Hepatocyte (in vitro differentiated cells): ENCODE measurements at regions not wholly inside any gene's neighbourhood (a gene's known extent, or its start where the extent isn't known, plus 50 kb on each side); places are given as distances from the start of the nearest gene placed in this dataset.

Source experiments
- DNase-seq: peaks from one replicate; pipeline ENCODE4 v3.0.0-alpha.2; 2016; ENCODE audit warnings: low spot score
- H2AFZ ChIP-seq: fragments of 200-600 bp; sonication (generic); 2 replicates; pipeline ENCODE4 v1.6.0; 2016; ENCODE audit warnings: antibody characterized with exemption, mild to moderate bottlenecking
- H3K27ac ChIP-seq: fragments of 200-600 bp; sonication (generic); 2 replicates; pipeline ENCODE4 v1.5.1; 2016; ENCODE audit warnings: mild to moderate bottlenecking
- H3K27me3 ChIP-seq: fragments of 200-600 bp; sonication (generic); 2 replicates; pipeline ENCODE4 v1.6.1; 2016
- H3K36me3 ChIP-seq: fragments of 200-600 bp; sonication (generic); replicated peaks from 2 replicates; pipeline ENCODE4 v1.5.1; 2016; ENCODE audit warnings: low read depth; ENCODE audit not compliant: insufficient read depth
- H3K4me1 ChIP-seq: fragments of 200-600 bp; sonication (generic); 2 replicates; pipeline ENCODE4 v1.5.1; 2016; ENCODE audit warnings: mild to moderate bottlenecking, moderate library complexity; ENCODE audit not compliant: insufficient read depth
- H3K4me2 ChIP-seq: fragments of 200-600 bp; sonication (generic); 2 replicates; pipeline ENCODE4 v1.6.0; 2016
- H3K4me3 ChIP-seq: fragments of 200-600 bp; sonication (generic); 2 replicates; pipeline ENCODE4 v1.5.1; 2016; ENCODE audit warnings: mild to moderate bottlenecking
- H3K79me2 ChIP-seq: fragments of 200-600 bp; sonication (generic); 2 replicates; pipeline ENCODE4 v1.6.0; 2017; ENCODE audit warnings: mild to moderate bottlenecking
- H3K9me2 ChIP-seq: fragments of 200-600 bp; sonication (generic); replicated peaks from 2 replicates; pipeline ENCODE4 v1.6.0; 2017; ENCODE audit warnings: mild to moderate bottlenecking; ENCODE audit not compliant: insufficient read depth
- H3K9me3 ChIP-seq: fragments of 200-600 bp; sonication (generic); 2 replicates; pipeline ENCODE4 v1.5.1; 2016; ENCODE audit warnings: low read depth, mild to moderate bottlenecking
- H4K20me1 ChIP-seq: fragments of 200-600 bp; sonication (generic); 2 replicates; pipeline ENCODE4 v1.6.0; 2016; ENCODE audit warnings: mild to moderate bottlenecking; ENCODE audit not compliant: insufficient read depth, poor library complexity, severe bottlenecking
- EZH2 ChIP-seq: fragments of 200-600 bp; sonication (generic); IDR thresholded peaks from 2 replicates; pipeline ENCODE4 v1.6.1; 2016; ENCODE audit warnings: antibody characterized with exemption, mild to moderate bottlenecking, borderline replicate concordance
- EZH2phosphoT487 ChIP-seq: fragments of 200-600 bp; sonication (generic); IDR thresholded peaks from one replicate; pipeline ENCODE4 v1.6.1; 2018; ENCODE audit warnings: antibody characterized with exemption, mild to moderate bottlenecking, low read depth, moderate library complexity; ENCODE audit not compliant: unreplicated experiment, severe bottlenecking
- WGBS: methylation state at CpG from one replicate; pipeline ENCODE4 v1.1.6; 2016; ENCODE audit warnings: low lambda C conversion rate; ENCODE audit errors: missing lambda C conversion rate; 5-methylcytosine and 5-hydroxymethylcytosine counted together
- TF ChIP-seq, protein P1 (sequence below): fragments of 200-600 bp; sonication (generic); IDR thresholded peaks from 2 replicates; pipeline ENCODE4 v1.5.1; 2016; ENCODE audit warnings: antibody characterized with exemption, mild to moderate bottlenecking; ENCODE audit not compliant: poor library complexity

DNA sequence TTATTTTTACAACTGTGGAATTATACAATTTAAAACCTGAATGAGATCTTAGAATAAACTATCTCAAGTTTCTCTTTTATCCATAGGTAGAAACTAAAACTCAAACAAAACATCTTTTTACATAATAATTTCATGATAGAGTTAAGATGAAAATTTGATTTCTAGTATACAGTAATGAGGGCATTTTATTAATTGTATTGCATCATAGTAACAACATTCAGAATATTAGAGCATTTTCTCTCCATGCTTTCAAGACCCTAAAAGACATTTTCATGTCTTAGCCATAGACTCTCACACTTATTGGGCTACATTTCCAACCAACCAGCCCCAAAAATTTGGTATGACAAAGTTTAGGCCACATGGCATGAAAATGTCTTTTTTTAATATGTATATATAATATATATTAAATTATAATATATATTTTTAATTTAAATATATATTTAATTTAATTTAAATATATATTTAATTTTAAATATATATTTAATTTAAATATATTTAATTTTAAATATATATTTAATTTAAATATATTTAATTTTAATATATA, 195.7 kb upstream of the STEAP1 start:
- TF ChIP-seq, protein P1, sequence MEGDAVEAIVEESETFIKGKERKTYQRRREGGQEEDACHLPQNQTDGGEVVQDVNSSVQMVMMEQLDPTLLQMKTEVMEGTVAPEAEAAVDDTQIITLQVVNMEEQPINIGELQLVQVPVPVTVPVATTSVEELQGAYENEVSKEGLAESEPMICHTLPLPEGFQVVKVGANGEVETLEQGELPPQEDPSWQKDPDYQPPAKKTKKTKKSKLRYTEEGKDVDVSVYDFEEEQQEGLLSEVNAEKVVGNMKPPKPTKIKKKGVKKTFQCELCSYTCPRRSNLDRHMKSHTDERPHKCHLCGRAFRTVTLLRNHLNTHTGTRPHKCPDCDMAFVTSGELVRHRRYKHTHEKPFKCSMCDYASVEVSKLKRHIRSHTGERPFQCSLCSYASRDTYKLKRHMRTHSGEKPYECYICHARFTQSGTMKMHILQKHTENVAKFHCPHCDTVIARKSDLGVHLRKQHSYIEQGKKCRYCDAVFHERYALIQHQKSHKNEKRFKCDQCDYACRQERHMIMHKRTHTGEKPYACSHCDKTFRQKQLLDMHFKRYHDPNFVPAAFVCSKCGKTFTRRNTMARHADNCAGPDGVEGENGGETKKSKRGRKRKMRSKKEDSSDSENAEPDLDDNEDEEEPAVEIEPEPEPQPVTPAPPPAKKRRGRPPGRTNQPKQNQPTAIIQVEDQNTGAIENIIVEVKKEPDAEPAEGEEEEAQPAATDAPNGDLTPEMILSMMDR = no peak
- TF ChIP-seq EZH2phosphoT487 = no peak
- H3K27me3 ChIP-seq = no peaks in the 10 kb centered on the region
- no peaks in the 10 kb centered on the region for H3K4me1 ChIP-seq
- no peaks in the 10 kb centered on the region for H3K9me2 ChIP-seq
- H3K4me3 ChIP-seq = no peak overlapping the region
- H3K79me2 ChIP-seq = no peaks in the 10 kb centered on the region
- no peak overlapping the region for H2AFZ ChIP-seq
- no peaks in the 10 kb centered on the region for H3K36me3 ChIP-seq
- H3K4me2 ChIP-seq = no peak overlapping the region
- no peaks in the 10 kb centered on the region for H4K20me1 ChIP-seq
- no peak for DNase-seq
- H3K27ac ChIP-seq = no peak overlapping the region
- H3K9me3 ChIP-seq = no peaks in the 10 kb centered on the region

DNA sequence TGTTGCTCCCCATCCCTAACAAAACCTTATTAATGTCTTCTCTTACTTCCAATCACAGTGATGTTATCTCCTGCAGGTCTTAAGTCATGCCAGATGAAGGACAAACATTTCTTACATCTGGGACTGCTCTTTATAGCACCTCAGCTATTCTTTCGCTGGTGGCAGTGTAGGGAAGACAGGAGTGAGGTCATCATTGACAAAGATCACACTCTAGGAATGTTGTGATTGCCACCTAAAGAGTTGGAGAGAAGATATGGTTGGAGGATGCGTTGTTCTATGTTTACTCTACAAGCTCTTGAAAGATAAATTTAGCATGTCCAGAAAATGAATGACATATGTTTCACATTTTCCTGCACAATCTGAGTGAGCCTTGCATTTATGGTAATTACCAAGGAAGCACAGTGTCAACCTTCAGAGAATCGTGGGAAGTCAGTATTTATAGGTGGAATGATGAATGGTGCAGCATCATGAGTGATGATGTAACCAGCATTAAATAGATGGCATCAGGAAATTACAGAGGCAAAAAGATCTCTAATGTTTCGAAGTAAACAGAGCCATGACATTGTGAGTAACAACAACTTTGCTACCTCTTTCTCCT, 188.1 kb upstream of the STEAP1 start:
- no peak for TF ChIP-seq EZH2
- TF ChIP-seq EZH2phosphoT487 = no peak
- TF ChIP-seq, protein P1 = no peak
- H4K20me1 ChIP-seq = no peaks in the 10 kb centered on the region
- H3K4me2 ChIP-seq = no peak overlapping the region
- no peaks in the 10 kb centered on the region for H3K9me3 ChIP-seq
- H3K4me3 ChIP-seq = no peak overlapping the region
- no peaks in the 10 kb centered on the region for H3K27me3 ChIP-seq
- no peaks in the 10 kb centered on the region for H3K36me3 ChIP-seq
- DNase-seq = no peak
- no peak overlapping the region for H2AFZ ChIP-seq
- H3K79me2 ChIP-seq = no peaks in the 10 kb centered on the region
- H3K9me2 ChIP-seq = no peaks in the 10 kb centered on the region
- no peaks in the 10 kb centered on the region for H3K4me1 ChIP-seq
- WGBS = 69% methylated on average over 4 of the region's 4 CpGs
- H3K27ac ChIP-seq = no peak overlapping the region

DNA sequence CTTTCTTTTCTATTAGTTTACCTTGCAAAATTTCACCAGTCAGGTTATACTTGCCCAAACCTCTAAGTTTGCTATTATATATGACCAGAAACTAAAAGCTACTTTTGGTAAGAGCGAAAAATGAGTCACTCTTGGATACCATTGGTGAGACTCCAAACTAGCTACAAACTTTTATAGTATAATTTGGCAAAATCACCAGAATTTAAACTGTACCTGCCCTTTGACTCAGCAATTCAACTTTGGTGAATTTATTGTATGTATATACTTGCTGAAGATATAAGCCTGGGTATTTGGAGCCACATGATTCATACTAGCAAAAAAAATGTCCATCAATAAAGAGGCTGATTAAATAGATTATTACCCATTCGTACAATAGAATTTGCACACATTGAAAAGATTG, 178.7 kb upstream of the STEAP1 start:
- no peaks in the 10 kb centered on the region for H3K79me2 ChIP-seq
- H3K9me2 ChIP-seq = no peaks in the 10 kb centered on the region
- H3K9me3 ChIP-seq = no peaks in the 10 kb centered on the region
- DNase-seq = no peak
- WGBS = 87% methylated on average over 2 of the region's 2 CpGs
- no peaks in the 10 kb centered on the region for H3K36me3 ChIP-seq
- H3K4me2 ChIP-seq = no peak overlapping the region
- no peak overlapping the region for H3K27ac ChIP-seq
- no peak overlapping the region for H2AFZ ChIP-seq
- H3K4me1 ChIP-seq = no peaks in the 10 kb centered on the region
- H3K27me3 ChIP-seq = no peaks in the 10 kb centered on the region
- H4K20me1 ChIP-seq = no peaks in the 10 kb centered on the region
- H3K4me3 ChIP-seq = no peak overlapping the region
- TF ChIP-seq EZH2 (no peak), EZH2phosphoT487 (no peak)
- TF ChIP-seq, protein P1 = no peak

DNA sequence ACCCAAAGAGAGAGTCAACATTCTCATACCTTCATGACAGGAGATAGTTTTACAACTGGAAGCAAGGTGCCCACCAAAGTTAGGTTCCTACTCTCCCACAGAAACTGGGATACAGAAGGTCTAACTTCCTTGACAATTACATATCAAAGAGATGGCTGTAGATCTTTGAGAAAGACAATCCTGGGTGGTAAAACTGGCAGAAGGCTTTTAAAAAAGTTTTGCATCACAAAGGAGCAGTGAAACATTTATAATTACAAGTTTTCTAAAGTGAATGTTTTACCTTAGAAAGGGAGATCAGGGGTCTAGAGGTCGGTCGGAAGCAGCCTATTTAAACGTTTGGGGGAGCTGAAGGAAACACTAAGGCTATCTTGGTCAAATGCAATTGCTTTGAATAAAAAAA, 166.6 kb upstream of the STEAP1 start:
- Histone ChIP-seq H3K9me2 (no peaks in the 10 kb centered on the region), H2AFZ (no peak overlapping the region), H3K27ac (no peak overlapping the region), H3K4me2 (no peak overlapping the region), H3K27me3 (no peaks in the 10 kb centered on the region), H3K36me3 (no peaks in the 10 kb centered on the region), H3K79me2 (no peaks in the 10 kb centered on the region), H3K4me1 (no peaks in the 10 kb centered on the region), H3K4me3 (no peak overlapping the region), H4K20me1 (no peaks in the 10 kb centered on the region), H3K9me3 (no peaks in the 10 kb centered on the region)
- no peak for DNase-seq
- TF ChIP-seq, protein P1 = no peak
- TF ChIP-seq EZH2phosphoT487 (no peak), EZH2 (no peak)
- 48% methylated on average over 3 of the region's 3 CpGs for WGBS
